Omental fat pad (tissue), 3 donors: ENCODE measurements at regions not wholly inside any gene's neighbourhood (a gene's known extent, or its start where the extent isn't known, plus 50 kb on each side); places are given as distances from the start of the nearest gene placed in this dataset.

Source experiments
- ATAC-seq: fragments of 150-250 bp; one replicate; pipeline ENCODE4 v1.9.1; 2016; ENCODE audit warnings: mild to moderate bottlenecking, moderate library complexity; ENCODE audit not compliant: low FRiP score
- DNase-seq: peaks from one replicate; pipeline ENCODE4 v3.0.0-alpha.2; 2019; ENCODE audit warnings: low spot score
- TF ChIP-seq, protein P1 (sequence below), 3 donors: fragments of 450-650 bp; IDR thresholded peaks; one replicate each; pipeline ENCODE4 v1.5.1; 2016 to 2017; ENCODE audit warnings: antibody characterized with exemption in 3 of 3, mild to moderate bottlenecking in 3 of 3, moderate library complexity in 2 of 3

DNA sequence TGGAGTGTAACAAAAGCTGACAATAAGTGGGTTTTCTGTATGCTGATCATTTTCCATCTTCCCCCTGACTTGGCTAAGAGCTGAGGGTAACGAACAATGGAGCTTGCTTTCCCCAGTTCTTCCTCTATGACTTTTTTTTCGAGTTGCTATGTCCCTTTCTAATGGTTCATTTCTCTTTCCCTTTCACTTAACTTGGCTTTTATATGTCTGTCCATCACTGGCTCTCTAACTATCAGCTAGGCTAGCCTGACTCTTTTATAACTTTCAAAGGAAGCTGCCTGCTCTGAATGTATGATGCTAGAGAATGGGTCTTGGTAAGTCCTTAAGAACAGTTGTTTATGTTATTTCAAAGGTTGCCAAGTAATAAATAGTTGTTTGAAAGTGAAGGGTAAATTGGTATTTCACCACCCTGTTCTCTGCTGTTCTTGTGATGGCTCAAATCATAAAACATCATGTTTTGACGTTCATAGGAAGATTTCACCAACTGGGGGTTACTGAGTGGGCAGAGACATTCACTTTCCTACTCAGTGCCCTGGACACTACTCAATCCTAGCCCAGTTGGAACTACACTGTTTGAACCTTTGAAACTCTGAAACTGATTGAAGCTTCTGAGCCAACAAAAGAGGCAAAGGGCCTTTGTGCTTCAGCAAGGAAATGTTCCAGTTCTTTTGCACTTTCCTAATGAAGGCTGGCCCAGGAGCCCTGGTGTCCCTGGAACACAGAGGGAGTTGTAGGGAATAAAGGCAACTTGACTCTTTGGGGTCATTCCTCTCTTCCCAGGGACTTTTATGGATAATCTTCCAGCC is 85.4 kb upstream of the PHYHIPL start:
- ATAC-seq (no peak), DNase-seq (no peak)
- TF ChIP-seq, protein P1, sequence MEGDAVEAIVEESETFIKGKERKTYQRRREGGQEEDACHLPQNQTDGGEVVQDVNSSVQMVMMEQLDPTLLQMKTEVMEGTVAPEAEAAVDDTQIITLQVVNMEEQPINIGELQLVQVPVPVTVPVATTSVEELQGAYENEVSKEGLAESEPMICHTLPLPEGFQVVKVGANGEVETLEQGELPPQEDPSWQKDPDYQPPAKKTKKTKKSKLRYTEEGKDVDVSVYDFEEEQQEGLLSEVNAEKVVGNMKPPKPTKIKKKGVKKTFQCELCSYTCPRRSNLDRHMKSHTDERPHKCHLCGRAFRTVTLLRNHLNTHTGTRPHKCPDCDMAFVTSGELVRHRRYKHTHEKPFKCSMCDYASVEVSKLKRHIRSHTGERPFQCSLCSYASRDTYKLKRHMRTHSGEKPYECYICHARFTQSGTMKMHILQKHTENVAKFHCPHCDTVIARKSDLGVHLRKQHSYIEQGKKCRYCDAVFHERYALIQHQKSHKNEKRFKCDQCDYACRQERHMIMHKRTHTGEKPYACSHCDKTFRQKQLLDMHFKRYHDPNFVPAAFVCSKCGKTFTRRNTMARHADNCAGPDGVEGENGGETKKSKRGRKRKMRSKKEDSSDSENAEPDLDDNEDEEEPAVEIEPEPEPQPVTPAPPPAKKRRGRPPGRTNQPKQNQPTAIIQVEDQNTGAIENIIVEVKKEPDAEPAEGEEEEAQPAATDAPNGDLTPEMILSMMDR (IDR thresholded peaks at IDR 0.05): no peak

DNA sequence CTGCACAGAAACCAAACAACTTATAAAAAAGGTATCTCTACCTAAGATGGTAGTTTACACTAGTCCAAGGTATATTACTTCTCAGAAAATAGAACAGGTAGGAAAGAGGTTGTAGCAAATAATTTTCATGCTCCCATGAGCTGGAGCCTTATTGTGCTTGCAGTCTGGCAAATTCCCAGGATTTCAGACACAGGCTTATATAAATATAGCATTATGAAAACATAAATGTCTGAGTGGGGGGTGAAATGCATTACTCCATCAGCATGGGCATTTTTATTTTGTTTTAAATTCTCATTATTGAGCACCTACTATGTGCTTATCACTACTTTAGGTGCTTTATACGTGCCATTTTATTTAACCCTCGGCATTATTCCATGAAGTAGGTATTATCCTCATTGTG is 83.0 kb upstream of the PHYHIPL start:
- no peak for ATAC-seq
- no peak for DNase-seq
- TF ChIP-seq, protein P1 (IDR thresholded peaks at IDR 0.05): no peak

DNA sequence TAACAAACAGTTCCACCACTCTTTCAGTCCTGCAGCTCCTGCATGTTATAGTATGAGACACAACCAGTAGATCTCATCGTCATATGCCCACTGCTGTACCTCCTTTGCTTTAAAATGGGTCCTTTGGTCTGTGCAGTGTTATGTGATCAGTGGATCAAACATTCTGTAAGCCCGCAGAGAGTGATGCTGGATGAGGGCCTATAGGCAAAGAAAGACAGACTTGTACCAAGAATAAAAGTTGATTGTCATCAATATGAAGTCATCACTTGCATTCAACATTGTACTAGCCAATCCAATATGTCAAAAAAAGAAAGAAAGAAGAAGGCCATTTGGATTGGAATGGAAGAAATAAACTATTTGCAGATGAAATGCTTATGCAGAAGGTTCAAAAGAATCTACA is 79.8 kb upstream of the PHYHIPL start:
- ATAC-seq: no peak
- TF ChIP-seq, protein P1 (IDR thresholded peaks at IDR 0.05): no peak

DNA sequence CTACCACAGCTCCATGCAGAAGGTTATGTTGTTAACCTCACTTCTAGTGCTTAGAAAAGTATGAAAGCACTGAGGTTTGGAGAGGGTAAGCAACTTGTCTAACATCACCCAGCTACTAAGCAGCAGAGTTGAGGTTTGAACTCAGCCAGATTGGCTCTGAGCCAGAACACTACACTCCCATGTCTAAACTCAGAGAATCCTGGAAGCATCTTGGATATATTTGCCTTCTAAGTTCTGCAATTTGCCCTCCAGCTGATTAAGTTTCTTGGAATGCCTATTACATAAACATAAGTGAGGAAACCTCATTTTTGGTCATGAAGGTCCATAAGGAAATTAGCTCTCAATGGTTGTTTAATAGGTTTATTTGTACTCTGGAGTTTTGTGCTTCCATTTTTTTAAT is 78.1 kb upstream of the PHYHIPL start:
- DNase-seq: no peak
- TF ChIP-seq, protein P1 (IDR thresholded peaks at IDR 0.05): no peak
- peak; percentile 81 for ATAC-seq

More for the DNA sequence above, 79.8 kb upstream of the PHYHIPL start:
- DNase-seq: no peak

DNA sequence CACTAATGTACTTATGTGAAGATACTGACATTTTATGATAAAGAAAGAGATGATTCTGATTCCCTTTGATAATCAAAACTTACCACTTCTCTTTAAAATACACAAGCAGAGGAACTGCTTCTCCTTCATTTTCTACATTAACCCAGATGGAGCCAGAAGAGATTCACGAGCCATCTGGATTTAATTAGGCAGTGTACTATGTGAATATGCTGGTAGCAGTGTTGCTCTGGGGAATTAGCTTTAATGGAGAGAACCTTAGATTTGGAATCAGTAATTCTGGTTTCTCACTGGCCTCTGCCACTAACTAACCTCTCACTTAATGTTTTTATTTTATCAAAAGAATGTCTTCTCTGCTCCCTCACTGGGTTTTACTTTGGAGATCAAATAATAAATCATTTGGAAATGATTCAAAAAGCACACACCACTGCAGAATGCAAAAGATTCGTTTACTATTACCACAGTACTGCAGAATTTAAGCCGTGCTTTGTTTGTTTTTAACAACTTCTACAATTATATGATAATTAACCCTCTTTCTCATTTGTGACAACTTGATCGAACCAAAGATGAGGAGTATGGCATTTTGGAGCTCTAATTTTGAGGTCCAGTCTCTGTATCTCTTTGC is 77.5 kb upstream of the PHYHIPL start:
- DNase-seq (no peak), ATAC-seq (no peak)
- TF ChIP-seq, protein P1 (IDR thresholded peaks at IDR 0.05): no peak

DNA sequence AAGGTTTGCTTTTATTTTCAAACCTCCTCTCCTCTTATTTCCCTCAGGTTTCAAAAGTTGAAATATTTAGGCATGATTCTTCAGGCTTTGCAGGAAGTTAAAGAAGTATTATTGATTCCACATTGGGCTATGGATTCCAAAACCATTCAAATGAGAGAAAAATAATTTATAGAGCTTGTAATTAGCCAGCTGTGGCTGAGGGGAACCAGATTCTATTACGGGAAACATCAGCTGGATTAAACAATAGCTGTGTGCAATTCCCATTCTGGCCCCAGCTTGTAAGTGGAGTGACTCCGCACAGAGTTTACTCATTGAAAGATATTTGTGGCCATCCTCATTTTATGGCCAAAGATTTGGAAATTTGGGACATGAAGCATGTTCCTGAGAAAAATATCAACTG is 77.0 kb upstream of the PHYHIPL start:
- no peak for ATAC-seq
- no peak for DNase-seq
- TF ChIP-seq, protein P1 (IDR thresholded peaks at IDR 0.05): no peak

DNA sequence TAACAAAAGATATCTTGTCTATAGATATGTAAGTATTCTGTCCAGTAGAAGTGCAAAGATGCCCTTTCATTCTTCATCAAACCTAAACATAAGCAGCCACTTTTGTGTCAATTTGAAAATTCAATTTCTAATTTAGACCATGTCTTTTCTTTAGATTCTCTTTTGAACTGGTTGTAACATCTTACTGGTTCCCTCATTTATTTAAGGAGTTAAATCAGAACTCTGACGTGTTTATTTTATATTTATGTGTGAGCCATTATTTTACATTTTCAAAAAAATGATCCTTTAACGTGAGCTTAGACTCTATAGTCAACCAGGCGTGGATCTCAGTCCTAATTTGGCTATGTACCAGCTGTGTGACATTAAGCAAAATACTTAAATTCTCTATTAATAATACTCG is 74.0 kb upstream of the PHYHIPL start:
- DNase-seq: no peak
- TF ChIP-seq, protein P1 (IDR thresholded peaks at IDR 0.05): no peak
- no peak for ATAC-seq
